ENCODE measurements at regions not wholly inside any gene's neighbourhood (a gene's known extent, or its start where the extent isn't known, plus 50 kb on each side); places are given as distances from the start of the nearest gene placed in this dataset.

DNA sequence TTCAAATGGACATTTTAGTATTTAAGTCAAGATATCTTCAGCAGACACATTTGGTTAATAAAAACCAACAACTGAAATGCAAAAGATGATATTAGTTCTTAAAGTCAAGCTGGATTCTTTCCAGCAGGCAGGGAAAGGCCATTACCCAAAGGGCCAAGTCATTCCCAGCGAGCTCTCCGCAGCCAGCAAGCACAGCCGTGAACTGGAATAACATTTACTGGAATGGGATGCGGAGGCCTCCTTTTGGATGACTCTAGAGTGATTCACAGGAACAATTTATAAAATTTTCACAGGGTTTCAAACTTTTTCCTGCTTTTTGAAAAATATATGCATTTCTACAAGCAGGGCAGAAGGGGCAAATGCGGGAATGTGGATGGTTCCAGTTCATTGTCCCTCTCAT lies 76.6 kb upstream of the DAB2 start:
- Histone ChIP-seq H3K27ac (ENCODE audit: low read depth, low read length) (no peak overlapping the region), H3K9me3 (ENCODE audit: insufficient read depth, low read depth, low read length) (no peaks in the 10 kb centered on the region), H3K9ac (ENCODE audit: low read depth, low read length) (no peak overlapping the region), H3K4me3 (ENCODE audit: low read length) (no peak overlapping the region), H3K27me3 (ENCODE audit: insufficient read depth, low read length) (no peaks in the 10 kb centered on the region), H3K4me1 (ENCODE audit: insufficient read depth, low read length) (no peaks in the 10 kb centered on the region), H3K36me3 (ENCODE audit: insufficient read depth, low read length) (no peaks in the 10 kb centered on the region)
- WGBS = 98% methylated on average over 5 of the region's 5 CpGs

DNA sequence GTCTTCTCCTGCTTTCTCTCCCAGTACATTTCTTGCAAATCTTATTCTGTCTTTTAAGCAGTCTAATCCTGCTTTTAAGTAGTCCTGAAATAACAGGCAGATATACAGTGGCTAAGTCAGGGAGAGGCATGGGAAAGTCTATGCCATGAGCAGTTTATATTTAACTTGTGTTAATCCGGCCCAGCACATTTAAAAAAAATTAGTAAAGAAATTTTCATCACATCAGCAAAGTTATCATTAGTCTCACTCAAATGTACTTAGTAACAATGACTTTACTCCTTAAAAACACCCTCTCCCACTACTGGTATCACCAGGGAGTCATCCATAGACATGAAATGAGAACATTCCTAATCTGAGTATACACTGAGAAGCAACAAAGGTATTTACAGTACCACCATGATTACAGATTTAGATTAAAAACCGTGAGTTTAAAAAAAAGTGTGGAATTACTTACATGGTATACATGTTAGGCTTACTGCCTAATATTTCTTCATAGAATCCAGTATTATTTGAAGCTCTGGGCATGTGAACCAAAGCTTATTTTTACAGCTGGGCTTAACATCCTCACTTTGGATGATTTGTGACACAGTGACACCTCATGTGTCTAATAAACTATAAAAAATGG lies 75.9 kb upstream of the DAB2 start:
- Histone ChIP-seq H3K9ac (ENCODE audit: low read depth, low read length) (no peak overlapping the region), H3K27me3 (ENCODE audit: insufficient read depth, low read length) (no peaks in the 10 kb centered on the region), H3K36me3 (ENCODE audit: insufficient read depth, low read length) (no peaks in the 10 kb centered on the region), H3K4me1 (ENCODE audit: insufficient read depth, low read length) (no peaks in the 10 kb centered on the region), H3K4me3 (ENCODE audit: low read length) (no peak overlapping the region), H3K27ac (ENCODE audit: low read depth, low read length) (no peak overlapping the region), H3K9me3 (ENCODE audit: insufficient read depth, low read depth, low read length) (no peaks in the 10 kb centered on the region)
- 86% methylated on average over 2 of the region's 2 CpGs for WGBS

DNA sequence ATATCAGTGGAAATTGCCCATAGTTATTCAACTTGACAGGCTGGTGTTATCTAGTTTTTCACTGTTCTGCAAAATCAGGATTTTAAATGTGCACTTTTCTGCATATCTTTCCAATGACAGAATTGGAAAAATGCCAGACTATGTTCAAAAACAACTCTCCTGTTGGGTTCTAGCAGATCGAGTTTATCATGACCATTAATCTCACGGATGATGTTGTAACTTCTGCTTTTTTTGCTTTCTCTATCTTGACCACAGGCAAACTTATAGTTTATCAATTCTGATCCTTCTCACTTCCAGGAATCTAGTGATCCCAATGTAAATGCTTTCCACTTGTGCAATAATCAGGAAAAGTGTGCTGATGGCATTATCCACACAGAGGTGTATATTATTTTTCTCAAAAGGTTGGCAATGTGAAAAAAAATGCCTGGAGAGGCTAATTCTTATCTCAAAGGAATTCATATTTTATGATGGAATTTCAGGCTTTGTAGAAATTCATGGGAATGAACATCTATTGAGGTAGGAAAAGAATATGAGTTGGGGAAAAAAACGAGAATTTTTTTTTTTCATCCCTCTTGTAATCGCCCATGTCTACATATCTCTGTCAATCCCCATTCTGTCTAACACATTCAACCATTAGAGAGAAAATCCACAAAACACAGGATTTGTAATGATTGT lies 73.6 kb upstream of the DAB2 start:
- Histone ChIP-seq H3K9ac (ENCODE audit: low read depth, low read length) (no peak overlapping the region), H3K36me3 (ENCODE audit: insufficient read depth, low read length) (no peaks in the 10 kb centered on the region), H3K4me3 (ENCODE audit: low read length) (no peak overlapping the region), H3K27me3 (ENCODE audit: insufficient read depth, low read length) (no peaks in the 10 kb centered on the region), H3K27ac (ENCODE audit: low read depth, low read length) (no peak overlapping the region), H3K4me1 (ENCODE audit: insufficient read depth, low read length) (peaks cover 9% of the 10 kb centered on the region; the same call in 1 of the 2 replicates), H3K9me3 (ENCODE audit: insufficient read depth, low read depth, low read length) (no peaks in the 10 kb centered on the region)
- 96% methylated on average over 2 of the region's 4 CpGs for WGBS

DNA sequence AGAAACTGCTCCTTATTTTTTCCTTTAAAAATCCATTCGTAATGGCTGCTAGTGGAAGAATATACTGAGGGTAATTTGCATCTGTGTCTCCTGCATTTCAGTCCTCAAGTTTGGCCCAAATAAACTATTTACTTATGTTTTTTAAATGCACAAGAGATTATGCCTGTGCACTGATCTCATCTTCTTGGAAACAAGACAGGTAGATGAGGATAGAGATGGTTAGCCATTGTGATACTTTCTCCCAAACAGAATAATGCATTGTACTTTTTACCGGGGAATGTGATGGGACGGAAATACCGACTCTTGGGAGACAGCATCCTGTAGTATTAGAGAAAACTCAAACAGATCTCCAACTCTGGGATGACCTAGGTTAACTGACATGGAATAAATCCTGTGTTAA lies 72.5 kb upstream of the DAB2 start:
- 98% methylated on average over 3 of the region's 4 CpGs for WGBS
- H3K4me3 ChIP-seq (ENCODE audit: low read length) = no peak overlapping the region
- peaks cover 9% of the 10 kb centered on the region; the same call in 1 of the 2 replicates for H3K4me1 ChIP-seq (ENCODE audit: insufficient read depth, low read length)

DNA sequence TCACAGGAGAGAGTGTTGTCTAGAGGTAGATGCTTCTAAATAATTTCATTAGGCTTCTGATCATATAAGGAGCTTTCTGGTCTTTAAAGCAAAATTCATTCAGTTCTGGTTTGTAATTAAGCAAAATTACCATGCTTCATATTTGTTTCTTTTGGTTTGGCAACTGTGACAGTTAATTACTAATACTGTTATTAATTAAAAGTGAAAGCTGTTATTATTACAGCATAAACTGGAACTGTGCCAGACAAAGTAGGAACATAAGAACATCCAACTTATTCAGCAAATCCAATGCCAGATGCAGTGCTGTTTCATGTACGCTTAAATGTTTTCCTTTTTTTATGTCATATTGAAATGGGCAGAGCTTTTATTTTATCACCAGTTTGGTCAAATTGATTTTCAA lies 70.4 kb upstream of the DAB2 start:
- Histone ChIP-seq H3K27me3 (ENCODE audit: insufficient read depth, low read length) (no peaks in the 10 kb centered on the region), H3K4me1 (ENCODE audit: insufficient read depth, low read length) (peaks cover 9% of the 10 kb centered on the region; the same call in 1 of the 2 replicates), H3K36me3 (ENCODE audit: insufficient read depth, low read length) (no peaks in the 10 kb centered on the region), H3K27ac (ENCODE audit: low read depth, low read length) (no peak overlapping the region), H3K9ac (ENCODE audit: low read depth, low read length) (no peak overlapping the region), H3K9me3 (ENCODE audit: insufficient read depth, low read depth, low read length) (no peaks in the 10 kb centered on the region), H3K4me3 (ENCODE audit: low read length) (no peak overlapping the region)
- 89% methylated on average over 1 of the region's 1 CpG for WGBS

More for the DNA sequence above, 72.5 kb upstream of the DAB2 start:
- Histone ChIP-seq H3K27ac (ENCODE audit: low read depth, low read length) (no peak overlapping the region), H3K27me3 (ENCODE audit: insufficient read depth, low read length) (no peaks in the 10 kb centered on the region), H3K9ac (ENCODE audit: low read depth, low read length) (no peak overlapping the region), H3K9me3 (ENCODE audit: insufficient read depth, low read depth, low read length) (no peaks in the 10 kb centered on the region), H3K36me3 (ENCODE audit: insufficient read depth, low read length) (no peaks in the 10 kb centered on the region)

DNA sequence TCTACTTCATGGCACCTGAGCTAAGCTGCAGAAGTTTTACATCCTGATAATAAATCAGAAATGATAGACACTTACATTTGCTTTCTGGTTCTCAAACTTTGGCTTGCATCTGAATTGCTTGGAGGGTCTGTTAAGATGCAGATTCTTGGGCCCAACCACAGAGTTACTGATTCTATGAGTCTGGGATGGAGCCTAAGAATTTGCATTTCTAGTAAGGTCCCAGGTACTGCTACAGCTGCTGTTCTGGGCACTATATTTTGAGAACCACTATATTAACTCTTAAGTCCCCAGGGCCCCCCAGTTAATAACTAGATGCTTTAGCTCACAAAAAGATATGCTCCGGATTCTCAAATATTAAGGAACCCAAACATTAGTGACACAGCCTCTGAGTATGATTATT lies 69.8 kb upstream of the DAB2 start:
- 86% methylated on average over 1 of the region's 1 CpG for WGBS
- H3K36me3 ChIP-seq (ENCODE audit: insufficient read depth, low read length) = no peaks in the 10 kb centered on the region
- H3K4me3 ChIP-seq (ENCODE audit: low read length) = no peak overlapping the region
- no peak overlapping the region for H3K9ac ChIP-seq (ENCODE audit: low read depth, low read length)
- no peaks in the 10 kb centered on the region for H3K9me3 ChIP-seq (ENCODE audit: insufficient read depth, low read depth, low read length)
- H3K27me3 ChIP-seq (ENCODE audit: insufficient read depth, low read length) = no peaks in the 10 kb centered on the region
- no peak overlapping the region for H3K27ac ChIP-seq (ENCODE audit: low read depth, low read length)
- H3K4me1 ChIP-seq (ENCODE audit: insufficient read depth, low read length) = peaks cover 9% of the 10 kb centered on the region; the same call in 1 of the 2 replicates

DNA sequence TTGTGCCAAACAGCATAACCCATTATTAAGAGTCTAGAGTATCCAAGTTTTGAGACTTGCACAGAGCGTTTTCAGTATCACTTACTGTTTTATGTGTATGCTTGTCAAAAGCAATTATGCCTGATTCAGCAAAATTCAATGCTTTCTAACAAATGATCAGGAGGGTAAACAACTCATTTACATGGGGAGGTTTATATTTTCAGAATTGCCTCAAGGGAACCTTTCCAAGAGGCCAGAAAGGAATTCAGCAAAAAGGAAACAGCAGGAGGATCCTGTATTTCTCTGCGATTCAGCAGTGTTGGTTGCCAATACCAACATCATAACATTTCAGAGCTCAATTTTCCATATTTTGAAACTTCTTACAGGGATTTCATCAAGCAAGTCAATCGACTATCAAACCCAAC lies 69.3 kb upstream of the DAB2 start:
- Histone ChIP-seq H3K9ac (ENCODE audit: low read depth, low read length) (no peak overlapping the region), H3K4me1 (ENCODE audit: insufficient read depth, low read length) (peaks cover 9% of the 10 kb centered on the region; the same call in 1 of the 2 replicates), H3K27ac (ENCODE audit: low read depth, low read length) (no peak overlapping the region), H3K9me3 (ENCODE audit: insufficient read depth, low read depth, low read length) (no peaks in the 10 kb centered on the region), H3K36me3 (ENCODE audit: insufficient read depth, low read length) (no peaks in the 10 kb centered on the region), H3K27me3 (ENCODE audit: insufficient read depth, low read length) (no peaks in the 10 kb centered on the region), H3K4me3 (ENCODE audit: low read length) (no peak overlapping the region)
- WGBS = 85% methylated on average over 3 of the region's 3 CpGs

DNA sequence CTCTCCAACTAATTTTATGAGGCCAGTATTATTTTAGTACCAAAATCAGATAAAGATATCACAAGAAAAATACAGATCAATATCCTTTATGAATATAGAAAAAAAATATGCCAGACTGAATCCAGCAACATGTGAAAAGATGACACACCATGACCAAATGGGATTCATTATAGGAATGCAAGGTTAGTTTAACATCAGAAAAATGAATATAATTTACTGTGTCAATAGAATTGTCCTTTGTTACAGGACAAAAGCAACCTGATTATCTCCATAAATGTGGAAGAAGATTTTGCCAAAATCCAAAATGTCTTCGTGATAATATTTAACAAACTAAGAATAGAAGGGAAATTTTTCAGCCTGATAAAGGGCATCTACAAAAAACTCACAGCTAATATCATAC lies 66.4 kb upstream of the DAB2 start:
- H3K9me3 ChIP-seq (ENCODE audit: insufficient read depth, low read depth, low read length) = no peaks in the 10 kb centered on the region
- no peak overlapping the region for H3K9ac ChIP-seq (ENCODE audit: low read depth, low read length)
- H3K4me1 ChIP-seq (ENCODE audit: insufficient read depth, low read length) = peaks cover 9% of the 10 kb centered on the region; the same call in 1 of the 2 replicates
- no peaks in the 10 kb centered on the region for H3K36me3 ChIP-seq (ENCODE audit: insufficient read depth, low read length)
- no CpG with 5 or more reads among the region's 1 CpG for WGBS
- H3K4me3 ChIP-seq (ENCODE audit: low read length) = no peak overlapping the region
- H3K27ac ChIP-seq (ENCODE audit: low read depth, low read length) = no peak overlapping the region
- H3K27me3 ChIP-seq (ENCODE audit: insufficient read depth, low read length) = no peaks in the 10 kb centered on the region

DNA sequence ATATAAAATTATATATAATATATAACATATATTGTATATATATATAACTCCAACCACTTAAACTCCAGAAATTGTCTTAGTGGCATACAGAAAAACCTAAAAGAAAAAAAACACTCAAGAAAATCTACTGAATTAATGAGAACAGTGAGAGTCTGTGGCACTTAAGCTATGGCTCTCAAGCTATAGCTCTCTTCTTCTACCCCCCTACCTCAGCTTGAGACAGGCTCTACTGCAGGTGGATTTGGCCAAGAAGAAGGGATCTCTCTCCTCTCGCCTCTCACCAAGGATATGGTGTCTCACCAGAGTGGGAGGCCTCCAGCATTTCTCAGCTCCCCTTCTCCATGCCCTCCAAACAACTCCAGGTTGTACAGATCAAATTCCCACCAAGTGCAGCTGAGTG lies 64.5 kb upstream of the DAB2 start:
- H3K4me1 ChIP-seq (ENCODE audit: insufficient read depth, low read length) = peaks cover 6% of the 10 kb centered on the region; the same call in 1 of the 2 replicates
- no peaks in the 10 kb centered on the region for H3K36me3 ChIP-seq (ENCODE audit: insufficient read depth, low read length)
- WGBS = no CpG with 5 or more reads among the region's 1 CpG
- H3K9ac ChIP-seq (ENCODE audit: low read depth, low read length) = no peak overlapping the region
- H3K27ac ChIP-seq (ENCODE audit: low read depth, low read length) = no peak overlapping the region
- H3K27me3 ChIP-seq (ENCODE audit: insufficient read depth, low read length) = no peaks in the 10 kb centered on the region
- no peaks in the 10 kb centered on the region for H3K9me3 ChIP-seq (ENCODE audit: insufficient read depth, low read depth, low read length)
- H3K4me3 ChIP-seq (ENCODE audit: low read length) = no peak overlapping the region

DNA sequence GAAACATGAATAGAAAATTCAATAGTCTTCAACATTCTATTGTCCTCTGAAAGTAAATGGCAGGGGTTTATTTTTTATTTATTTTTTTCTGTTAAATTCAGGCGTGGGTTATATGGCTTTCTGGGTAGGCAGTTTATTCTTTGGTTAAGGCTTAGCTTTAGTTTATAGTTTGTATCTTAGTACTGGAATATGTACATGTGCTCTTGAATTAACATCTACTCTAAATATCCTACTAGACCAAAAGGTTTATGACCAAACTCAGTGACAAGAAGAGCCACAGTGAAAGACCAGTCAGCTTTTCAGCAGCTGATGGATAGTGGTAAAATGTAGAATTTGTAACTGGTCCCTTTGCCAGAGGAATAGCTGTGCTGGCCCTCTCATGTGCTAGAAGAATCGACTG lies 62.0 kb upstream of the DAB2 start:
- H3K27ac ChIP-seq (ENCODE audit: low read depth, low read length) = no peak overlapping the region
- H3K36me3 ChIP-seq (ENCODE audit: insufficient read depth, low read length) = no peaks in the 10 kb centered on the region
- no peaks in the 10 kb centered on the region for H3K27me3 ChIP-seq (ENCODE audit: insufficient read depth, low read length)
- no peak overlapping the region for H3K9ac ChIP-seq (ENCODE audit: low read depth, low read length)
- WGBS = 93% methylated on average over 2 of the region's 2 CpGs
- H3K4me1 ChIP-seq (ENCODE audit: insufficient read depth, low read length) = no peaks in the 10 kb centered on the region
- no peak overlapping the region for H3K4me3 ChIP-seq (ENCODE audit: low read length)
- H3K9me3 ChIP-seq (ENCODE audit: insufficient read depth, low read depth, low read length) = no peaks in the 10 kb centered on the region

DNA sequence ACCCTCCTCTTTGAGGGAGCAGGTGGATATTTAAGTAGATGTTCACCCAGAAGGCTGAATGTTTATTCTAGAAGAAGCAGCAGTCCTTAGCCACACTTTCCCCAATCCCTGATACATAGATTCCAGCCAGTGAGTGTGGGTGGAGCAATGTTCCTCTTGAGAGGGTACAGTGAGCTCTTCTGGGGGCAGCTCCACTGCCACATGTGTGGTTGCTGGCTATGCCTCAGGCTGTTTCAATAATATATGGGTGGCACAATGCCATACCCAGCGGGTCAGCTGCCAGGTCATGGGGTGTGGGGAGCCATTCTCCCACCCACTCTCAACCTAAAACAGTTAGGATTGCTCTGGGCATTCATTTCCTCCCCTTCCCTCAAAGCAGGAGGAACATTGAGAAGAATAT lies 61.6 kb upstream of the DAB2 start:
- no peaks in the 10 kb centered on the region for H3K36me3 ChIP-seq (ENCODE audit: insufficient read depth, low read length)
- no peaks in the 10 kb centered on the region for H3K9me3 ChIP-seq (ENCODE audit: insufficient read depth, low read depth, low read length)
- H3K27ac ChIP-seq (ENCODE audit: low read depth, low read length) = no peak overlapping the region
- no peak overlapping the region for H3K4me3 ChIP-seq (ENCODE audit: low read length)
- no peak overlapping the region for H3K9ac ChIP-seq (ENCODE audit: low read depth, low read length)
- H3K4me1 ChIP-seq (ENCODE audit: insufficient read depth, low read length) = no peaks in the 10 kb centered on the region
- 100% methylated on average over 1 of the region's 1 CpG for WGBS
- no peaks in the 10 kb centered on the region for H3K27me3 ChIP-seq (ENCODE audit: insufficient read depth, low read length)
